ENCODE measurements at regions not wholly inside any gene's neighbourhood (a gene's known extent, or its start where the extent isn't known, plus 50 kb on each side); places are given as distances from the start of the nearest gene placed in this dataset.

GRCh38 chr5:5625491-5625890 is 203.0 kb downstream of the ICE1 start:
- TF ChIP-seq MYC (IDR thresholded peaks at IDR 0.05; ENCODE audit: low read depth, low read length) = no peak
- TF ChIP-seq MAX (IDR thresholded peaks at IDR 0.05; ENCODE audit: low read depth, low read length) = no peak
- no peak for TF ChIP-seq CTCF (IDR thresholded peaks at IDR 0.05; ENCODE audit: low read depth, low read length)
- TF ChIP-seq POLR2A (IDR thresholded peaks at IDR 0.05; ENCODE audit: extremely low read depth, insufficient read length) = no peak
- no peak for DNase-seq (ENCODE audit: low read depth)
- no peak overlapping the region for H3K4me3 ChIP-seq (ENCODE audit: low read depth, low read length)

- TF ChIP-seq MAX (IDR thresholded peaks at IDR 0.05; ENCODE audit: low read depth, low read length) (no peak), CTCF (IDR thresholded peaks at IDR 0.05; ENCODE audit: low read depth, low read length) (no peak), POLR2A (IDR thresholded peaks at IDR 0.05; ENCODE audit: extremely low read depth, insufficient read length) (no peak), MYC (IDR thresholded peaks at IDR 0.05; ENCODE audit: low read depth, low read length) (no peak)
- no peak for DNase-seq (ENCODE audit: low read depth)
- no peak overlapping the region for H3K4me3 ChIP-seq (ENCODE audit: low read depth, low read length)
Observed at GRCh38 chr5:5623397-5623796, 200.9 kb downstream of the ICE1 start.

GRCh38 chr5:5622806-5623205 is 200.3 kb downstream of the ICE1 start:
- DNase-seq (ENCODE audit: low read depth) = no peak
- no peak for TF ChIP-seq MAX (IDR thresholded peaks at IDR 0.05; ENCODE audit: low read depth, low read length)
- no peak for TF ChIP-seq CTCF (IDR thresholded peaks at IDR 0.05; ENCODE audit: low read depth, low read length)
- TF ChIP-seq MYC (IDR thresholded peaks at IDR 0.05; ENCODE audit: low read depth, low read length) = no peak
- no peak for TF ChIP-seq POLR2A (IDR thresholded peaks at IDR 0.05; ENCODE audit: extremely low read depth, insufficient read length)
- no peak overlapping the region for H3K4me3 ChIP-seq (ENCODE audit: low read depth, low read length)

- DNase-seq (ENCODE audit: low read depth) = no peak
- no peak overlapping the region for H3K4me3 ChIP-seq (ENCODE audit: low read depth, low read length)
- TF ChIP-seq CTCF (IDR thresholded peaks at IDR 0.05; ENCODE audit: low read depth, low read length) = no peak
- no peak for TF ChIP-seq MAX (IDR thresholded peaks at IDR 0.05; ENCODE audit: low read depth, low read length)
- no peak for TF ChIP-seq POLR2A (IDR thresholded peaks at IDR 0.05; ENCODE audit: extremely low read depth, insufficient read length)
- TF ChIP-seq MYC (IDR thresholded peaks at IDR 0.05; ENCODE audit: low read depth, low read length) = no peak
Observed at GRCh38 chr5:5619546-5619945, 197.1 kb downstream of the ICE1 start.

- no peak for TF ChIP-seq MAX (IDR thresholded peaks at IDR 0.05; ENCODE audit: low read depth, low read length)
- TF ChIP-seq POLR2A (IDR thresholded peaks at IDR 0.05; ENCODE audit: extremely low read depth, insufficient read length) = no peak
- no peak for TF ChIP-seq CTCF (IDR thresholded peaks at IDR 0.05; ENCODE audit: low read depth, low read length)
- no peak for TF ChIP-seq MYC (IDR thresholded peaks at IDR 0.05; ENCODE audit: low read depth, low read length)
- no peak overlapping the region for H3K4me3 ChIP-seq (ENCODE audit: low read depth, low read length)
- no peak for DNase-seq (ENCODE audit: low read depth)
Observed at GRCh38 chr5:5617024-5617423, 194.5 kb downstream of the ICE1 start.

All from NB4 (cell line).